22Rv1 (cell line): ENCODE measurements at regions not wholly inside any gene's neighbourhood (a gene's known extent, or its start where the extent isn't known, plus 50 kb on each side); places are given as distances from the start of the nearest gene placed in this dataset.

Experiments
- H3K27ac ChIP-seq: fragments of 450-650 bp; 2 replicates; pipeline ENCODE4 v1.5.1; 2017
- ZFX ChIP-seq: fragments of 450-650 bp; IDR thresholded peaks from 2 replicates; pipeline ENCODE4 v1.6.1; 2017; ENCODE audit warnings: antibody characterized with exemption, borderline replicate concordance
- TF ChIP-seq, protein P1 (sequence below): fragments of 450-650 bp; IDR thresholded peaks from 2 replicates; pipeline ENCODE4 v1.5.1; 2017; ENCODE audit warnings: mild to moderate bottlenecking

DNA sequence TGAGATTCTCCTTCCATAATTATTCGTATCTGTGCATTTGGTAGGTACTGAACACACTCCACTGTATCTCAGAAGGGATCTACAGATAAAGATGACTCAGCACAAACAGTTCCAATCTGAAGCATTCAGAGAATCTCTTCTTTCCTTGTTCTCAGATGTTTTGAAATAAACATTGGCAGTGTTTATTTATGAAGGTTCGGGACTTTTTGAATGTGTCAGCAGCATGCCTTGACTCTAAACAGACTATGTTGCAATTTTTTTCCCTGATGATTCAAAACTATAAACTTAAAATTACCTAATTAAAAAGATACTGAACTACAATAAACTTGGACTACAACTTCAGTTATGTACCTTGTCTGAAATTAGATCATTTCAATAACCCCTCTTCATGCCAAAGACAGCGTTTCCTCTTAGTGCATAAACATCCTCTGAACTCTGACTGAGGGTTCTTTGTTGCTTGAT, 612.9 kb upstream of the TBL1XR1 start:
- H3K27ac ChIP-seq: no peak overlapping the region
- TF ChIP-seq, protein P1, sequence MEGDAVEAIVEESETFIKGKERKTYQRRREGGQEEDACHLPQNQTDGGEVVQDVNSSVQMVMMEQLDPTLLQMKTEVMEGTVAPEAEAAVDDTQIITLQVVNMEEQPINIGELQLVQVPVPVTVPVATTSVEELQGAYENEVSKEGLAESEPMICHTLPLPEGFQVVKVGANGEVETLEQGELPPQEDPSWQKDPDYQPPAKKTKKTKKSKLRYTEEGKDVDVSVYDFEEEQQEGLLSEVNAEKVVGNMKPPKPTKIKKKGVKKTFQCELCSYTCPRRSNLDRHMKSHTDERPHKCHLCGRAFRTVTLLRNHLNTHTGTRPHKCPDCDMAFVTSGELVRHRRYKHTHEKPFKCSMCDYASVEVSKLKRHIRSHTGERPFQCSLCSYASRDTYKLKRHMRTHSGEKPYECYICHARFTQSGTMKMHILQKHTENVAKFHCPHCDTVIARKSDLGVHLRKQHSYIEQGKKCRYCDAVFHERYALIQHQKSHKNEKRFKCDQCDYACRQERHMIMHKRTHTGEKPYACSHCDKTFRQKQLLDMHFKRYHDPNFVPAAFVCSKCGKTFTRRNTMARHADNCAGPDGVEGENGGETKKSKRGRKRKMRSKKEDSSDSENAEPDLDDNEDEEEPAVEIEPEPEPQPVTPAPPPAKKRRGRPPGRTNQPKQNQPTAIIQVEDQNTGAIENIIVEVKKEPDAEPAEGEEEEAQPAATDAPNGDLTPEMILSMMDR: no peak
- TF ChIP-seq ZFX: no peak

DNA sequence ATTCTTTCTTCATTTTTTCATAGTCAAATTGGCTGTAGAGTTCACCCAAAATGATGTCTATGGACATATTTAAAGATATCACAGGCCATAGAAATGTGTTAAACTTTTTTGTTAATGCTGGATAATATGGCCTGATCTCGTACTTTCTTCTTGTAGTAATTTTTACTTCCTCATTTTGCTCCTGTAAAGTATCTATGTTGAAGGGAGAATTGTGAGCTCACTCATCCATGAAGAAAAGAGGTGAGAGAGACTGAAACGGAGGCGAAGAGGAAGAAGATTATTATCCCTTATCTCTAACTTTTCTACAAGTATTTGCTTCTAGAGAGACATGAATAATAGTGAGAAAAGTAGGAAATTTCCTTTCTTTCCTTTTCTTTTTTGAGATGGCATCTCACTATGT, 613.8 kb upstream of the TBL1XR1 start:
- no peak overlapping the region for H3K27ac ChIP-seq
- TF ChIP-seq, protein P1: no peak
- no peak for TF ChIP-seq ZFX

DNA sequence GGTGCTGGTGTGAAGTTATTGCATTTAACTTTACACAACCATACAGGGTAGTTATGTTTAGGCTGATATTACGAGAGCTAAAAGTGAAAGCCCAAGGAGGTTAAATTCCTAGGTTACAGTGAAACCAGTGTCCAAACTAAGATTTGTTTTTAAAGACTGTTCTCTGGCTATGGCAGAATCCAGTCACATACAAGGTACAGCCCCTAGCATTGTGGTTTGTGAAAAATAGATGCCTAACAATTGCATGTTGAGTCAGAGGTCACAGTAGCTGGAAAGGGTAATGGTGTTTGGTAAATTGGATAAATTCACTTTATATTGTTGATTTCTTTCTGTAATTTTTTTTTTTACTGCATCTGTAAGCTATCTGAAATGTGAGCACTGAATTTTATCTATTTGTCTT, 614.6 kb upstream of the TBL1XR1 start:
- H3K27ac ChIP-seq: no peak overlapping the region

DNA sequence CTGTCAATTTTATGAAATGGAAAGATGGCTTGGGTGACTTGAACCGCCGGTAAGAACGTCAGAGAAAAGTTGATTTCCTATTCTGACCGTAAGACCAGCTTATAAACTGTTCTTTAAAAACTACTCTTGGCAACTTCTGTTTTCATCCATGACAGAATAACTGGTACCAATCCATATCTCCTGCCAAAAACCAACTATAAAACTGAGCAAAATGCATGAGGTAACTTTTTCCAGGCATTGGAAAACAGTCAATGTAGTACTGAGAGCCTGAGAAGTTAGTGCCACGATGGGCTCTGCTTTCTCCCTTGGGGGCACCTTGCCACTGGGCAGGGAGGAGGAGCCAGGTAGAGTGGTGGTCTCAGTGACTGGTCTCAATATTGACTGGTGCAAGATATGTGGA, 615.2 kb upstream of the TBL1XR1 start:
- H3K27ac ChIP-seq: no peak overlapping the region
- TF ChIP-seq ZFX: no peak
- TF ChIP-seq, protein P1: no peak

More for the DNA sequence above, 614.6 kb upstream of the TBL1XR1 start:
- no peak for TF ChIP-seq ZFX
- TF ChIP-seq, protein P1: no peak

DNA sequence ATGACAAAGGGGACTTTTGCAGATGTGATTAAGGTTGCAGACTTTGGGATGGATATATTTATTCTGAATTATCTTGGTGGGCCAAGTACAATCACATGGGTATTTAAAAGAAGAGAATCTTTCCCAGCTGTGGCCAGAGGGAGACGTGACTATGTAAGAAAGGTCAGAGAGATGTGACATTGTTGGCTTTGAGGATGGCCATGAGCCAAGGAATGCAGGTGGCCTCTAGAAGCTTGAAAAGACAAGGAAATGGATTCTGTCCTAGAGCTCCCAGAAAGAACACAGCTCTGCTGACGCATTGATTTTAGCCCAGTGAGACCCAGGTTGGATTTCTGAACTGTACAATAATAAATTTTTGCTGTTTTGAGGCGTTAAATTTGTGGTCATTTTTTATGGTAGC, 616.0 kb upstream of the TBL1XR1 start:
- no peak overlapping the region for H3K27ac ChIP-seq
- no peak for TF ChIP-seq ZFX
- TF ChIP-seq, protein P1: no peak

DNA sequence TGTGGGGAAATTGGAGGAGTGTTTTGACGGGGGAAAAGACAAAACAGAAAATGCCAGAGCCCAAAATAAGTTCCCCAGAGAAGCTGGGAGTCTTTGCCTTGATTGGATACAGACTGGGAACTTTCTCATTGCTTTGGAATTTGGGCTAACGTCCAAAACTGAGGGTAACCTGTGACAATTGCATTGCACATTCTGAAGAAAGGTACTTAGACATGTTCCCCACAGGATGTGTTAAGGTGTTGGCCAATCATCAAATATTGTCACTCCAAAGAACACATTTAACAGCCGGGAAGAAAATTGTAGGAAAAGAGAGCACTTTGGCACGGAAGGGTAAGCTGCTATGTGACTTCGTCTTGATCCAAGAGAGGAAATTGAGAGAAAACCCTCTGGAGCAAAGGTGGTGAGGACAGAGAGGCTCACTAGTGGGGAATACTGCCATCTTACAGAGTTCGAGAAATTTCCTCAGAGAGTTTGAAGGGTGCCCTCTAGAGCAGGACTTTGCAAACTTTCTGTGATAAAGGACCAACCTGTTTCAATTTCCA, 619.5 kb upstream of the TBL1XR1 start:
- no peak overlapping the region for H3K27ac ChIP-seq
- TF ChIP-seq ZFX: no peak
- TF ChIP-seq, protein P1: 0 out of 2 replicates have a peak, but pooled peaks have one; percentile 12

DNA sequence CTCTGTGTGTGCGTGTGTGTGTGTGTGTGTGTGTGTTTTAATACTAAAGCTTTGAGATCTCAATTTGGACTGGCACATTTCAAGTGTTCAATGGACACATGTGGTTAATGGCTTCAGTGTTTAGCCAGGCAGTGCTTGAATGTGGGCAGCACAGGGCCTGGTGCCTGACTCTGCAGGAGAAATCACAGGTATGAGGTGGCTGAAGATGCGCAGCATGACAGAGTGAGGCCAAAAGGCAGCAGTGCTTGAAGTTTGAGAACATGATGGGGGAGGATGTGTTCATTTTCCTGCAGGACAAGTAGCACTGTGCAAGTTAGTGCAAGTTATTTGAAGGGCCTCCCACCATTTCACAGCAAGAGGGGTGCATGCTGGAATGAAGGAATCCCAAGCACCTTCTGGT, 620.5 kb upstream of the TBL1XR1 start:
- TF ChIP-seq ZFX: no peak
- TF ChIP-seq, protein P1: no peak
- no peak overlapping the region for H3K27ac ChIP-seq
